ENCODE measurements at regions not wholly inside any gene's neighbourhood (a gene's known extent, or its start where the extent isn't known, plus 50 kb on each side); places are given as distances from the start of the nearest gene placed in this dataset.

GRCh38 chr7:109154748-109155147 lies 585.1 kb downstream of the DNAJB9 start:
- TF ChIP-seq, protein P1, sequence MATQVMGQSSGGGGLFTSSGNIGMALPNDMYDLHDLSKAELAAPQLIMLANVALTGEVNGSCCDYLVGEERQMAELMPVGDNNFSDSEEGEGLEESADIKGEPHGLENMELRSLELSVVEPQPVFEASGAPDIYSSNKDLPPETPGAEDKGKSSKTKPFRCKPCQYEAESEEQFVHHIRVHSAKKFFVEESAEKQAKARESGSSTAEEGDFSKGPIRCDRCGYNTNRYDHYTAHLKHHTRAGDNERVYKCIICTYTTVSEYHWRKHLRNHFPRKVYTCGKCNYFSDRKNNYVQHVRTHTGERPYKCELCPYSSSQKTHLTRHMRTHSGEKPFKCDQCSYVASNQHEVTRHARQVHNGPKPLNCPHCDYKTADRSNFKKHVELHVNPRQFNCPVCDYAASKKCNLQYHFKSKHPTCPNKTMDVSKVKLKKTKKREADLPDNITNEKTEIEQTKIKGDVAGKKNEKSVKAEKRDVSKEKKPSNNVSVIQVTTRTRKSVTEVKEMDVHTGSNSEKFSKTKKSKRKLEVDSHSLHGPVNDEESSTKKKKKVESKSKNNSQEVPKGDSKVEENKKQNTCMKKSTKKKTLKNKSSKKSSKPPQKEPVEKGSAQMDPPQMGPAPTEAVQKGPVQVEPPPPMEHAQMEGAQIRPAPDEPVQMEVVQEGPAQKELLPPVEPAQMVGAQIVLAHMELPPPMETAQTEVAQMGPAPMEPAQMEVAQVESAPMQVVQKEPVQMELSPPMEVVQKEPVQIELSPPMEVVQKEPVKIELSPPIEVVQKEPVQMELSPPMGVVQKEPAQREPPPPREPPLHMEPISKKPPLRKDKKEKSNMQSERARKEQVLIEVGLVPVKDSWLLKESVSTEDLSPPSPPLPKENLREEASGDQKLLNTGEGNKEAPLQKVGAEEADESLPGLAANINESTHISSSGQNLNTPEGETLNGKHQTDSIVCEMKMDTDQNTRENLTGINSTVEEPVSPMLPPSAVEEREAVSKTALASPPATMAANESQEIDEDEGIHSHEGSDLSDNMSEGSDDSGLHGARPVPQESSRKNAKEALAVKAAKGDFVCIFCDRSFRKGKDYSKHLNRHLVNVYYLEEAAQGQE (IDR thresholded peaks at IDR 0.05; ENCODE audit: insufficient replicate concordance, low read depth) = no peak
- no peak for TF ChIP-seq CTCF (IDR thresholded peaks at IDR 0.05; ENCODE audit: insufficient read depth, low read length)

All from HL-60 (cell line).